ENCODE measurements at regions not wholly inside any gene's neighbourhood (a gene's known extent, or its start where the extent isn't known, plus 50 kb on each side); places are given as distances from the start of the nearest gene placed in this dataset.

- H3K14ac ChIP-seq (ENCODE audit: insufficient read length), result no peak overlapping the region
- DNase-seq (ENCODE audit: low read depth in 1 of 2, low spot score in 2 of 2) (no peak), FAIRE-seq (no peak)
- H3K23me2 ChIP-seq (ENCODE audit: low read depth, low read length), result no peaks in the 10 kb centered on the region
- no peak overlapping the region for H3K27ac ChIP-seq (ENCODE audit: low read depth, low read length)
- H4K20me1 ChIP-seq (replicated peaks in 1 of 2; ENCODE audit: control insufficient read depth in 1 of 2, insufficient read depth in 2 of 2, low read length in 2 of 2), result no peaks in the 10 kb centered on the region
- peaks cover 18 to 50% of the 10 kb centered on the region in 2 experiments; a peak in 3 of 4 replicates for H3K9me3 ChIP-seq (ENCODE audit: insufficient read depth in 2 of 2, low read depth in 1 of 2, low read length in 1 of 2)
- H2BK5ac ChIP-seq (ENCODE audit: low read depth, low read length), result no peak overlapping the region
- no peak overlapping the region for H4K91ac ChIP-seq (replicated peaks; ENCODE audit: insufficient read length, low read length)
- no peak overlapping the region for H2AK5ac ChIP-seq (ENCODE audit: low read depth, low read length)
- no peaks in the 10 kb centered on the region for H3K36me3 ChIP-seq (ENCODE audit: control insufficient read depth in 2 of 4, insufficient read depth in 4 of 4, low read length in 3 of 4)
- H3K4me1 ChIP-seq (replicated peaks in 1 of 4; ENCODE audit: control insufficient read depth in 3 of 4, insufficient read depth in 4 of 4, low read length in 3 of 4), result no peaks in the 10 kb centered on the region
- H3K4me2 ChIP-seq (ENCODE audit: insufficient read depth in 1 of 2, low read depth in 2 of 2, low read length in 2 of 2), result no peak overlapping the region
- TF ChIP-seq CTCF (IDR thresholded peaks at IDR 0.05; ENCODE audit: control extremely low read depth in 1 of 3, insufficient read depth in 1 of 3, low read depth in 1 of 3, low read length in 3 of 3) (no peak), SAP30 (IDR thresholded peaks at IDR 0.05; ENCODE audit: insufficient read depth, insufficient replicate concordance, low read length) (no peak), TBP (IDR thresholded peaks at IDR 0.05; ENCODE audit: low read depth, low read length) (no peak), CTBP2 (IDR thresholded peaks at IDR 0.05; ENCODE audit: borderline replicate concordance, insufficient read depth, insufficient read length, low read length) (no peak)
- no peak overlapping the region for H3K9ac ChIP-seq (replicated peaks in 1 of 4; ENCODE audit: extremely low read depth in 1 of 4, low read depth in 3 of 4, low read length in 3 of 4)
- no peak overlapping the region for H3K23ac ChIP-seq (ENCODE audit: insufficient read length)
- no peak overlapping the region for H2BK20ac ChIP-seq (ENCODE audit: low read length)
- H4K5ac ChIP-seq (ENCODE audit: insufficient read length, low read depth, low read length), result no peak overlapping the region
- no peak overlapping the region for H4K8ac ChIP-seq (ENCODE audit: extremely low read depth, insufficient read depth, low read length)
- no peak overlapping the region for H2BK12ac ChIP-seq (ENCODE audit: low read depth, low read length)
- no peak overlapping the region for H3K4me3 ChIP-seq (ENCODE audit: extremely low read depth in 1 of 4, insufficient read depth in 2 of 4, low read depth in 3 of 4, low read length in 4 of 4)
- no peak overlapping the region for H3K4ac ChIP-seq (replicated peaks; ENCODE audit: insufficient read length, low read depth, low read length)
- no peak overlapping the region for H2AFZ ChIP-seq (ENCODE audit: low read length)
- no peak overlapping the region for H3K56ac ChIP-seq (replicated peaks; ENCODE audit: insufficient read length, low read depth, low read length)
- H2BK15ac ChIP-seq (ENCODE audit: low read length), result no peak overlapping the region
- no peak overlapping the region for H2BK120ac ChIP-seq (replicated peaks; ENCODE audit: low read depth, low read length)
- no peak overlapping the region for H3K18ac ChIP-seq (ENCODE audit: extremely low read depth, low read length)
- POLR2A ChIA-PET (ENCODE audit: partially characterized antibody), result no interaction called here
- H3K27me3 ChIP-seq (replicated peaks in 1 of 4; ENCODE audit: control insufficient read depth in 3 of 4, extremely low read depth in 1 of 4, insufficient read depth in 3 of 4, low read length in 3 of 4), result no peaks in the 10 kb centered on the region
- CTCF ChIA-PET (ENCODE audit: partially characterized antibody), result no interaction called here
- H3K79me1 ChIP-seq (ENCODE audit: low read depth, low read length), result no peaks in the 10 kb centered on the region
- no peaks in the 10 kb centered on the region for H3K79me2 ChIP-seq (ENCODE audit: control insufficient read depth in 1 of 2, insufficient read depth in 2 of 2, low read length in 2 of 2)
- 61% methylated on average over 3 of the region's 7 CpGs; no CpG with 5 or more reads in 1 of the 2 experiments for WGBS, 2 experiments (ENCODE audit: extremely low coverage in 1 of 2, insufficient coverage in 1 of 2, insufficient read length in 1 of 2, insufficient replicate concordance in 2 of 2, low coverage in 1 of 2, low lambda C conversion rate in 2 of 2, missing lambda C conversion rate in 1 of 2)
Observed at GRCh38 chr14:106024983-106025604, 498.7 kb downstream of the TMEM121 start.

Measured in H1 (cell line).